Kidney (tissue), 13 donors: ENCODE measurements at regions not wholly inside any gene's neighbourhood (a gene's known extent, or its start where the extent isn't known, plus 50 kb on each side); places are given as distances from the start of the nearest gene placed in this dataset.

Experiments
- DNase-seq, 5 donors: peaks; one replicate each; pipeline ENCODE4 v3.0.0-alpha.2; 2013 to 2020
- FAIRE-seq: peaks from 2 replicates; lab custom pipeline; 2012; peaks lifted over from hg19 to GRCh38; lab: Jason Lieb, UNC
- H3K27ac ChIP-seq, 2 donors: one replicate each; pipeline ENCODE4 v1.7.0; 2013; ENCODE audit warnings: low read depth in 2 of 2, low read length in 2 of 2, inconsistent platforms in 1 of 2
- H3K27me3 ChIP-seq: one replicate; pipeline ENCODE4 v1.7.1; 2013; ENCODE audit warnings: low read length, inconsistent platforms; ENCODE audit not compliant: control insufficient read depth, insufficient read depth
- H3K36me3 ChIP-seq, 3 donors: one replicate each; pipeline versions ENCODE4 v1.7.0 to v1.7.1; 2013; ENCODE audit warnings: low read length in 3 of 3, control low read depth in 1 of 3, inconsistent platforms in 1 of 3; ENCODE audit not compliant: insufficient read depth in 3 of 3, control insufficient read depth in 2 of 3
- H3K4me1 ChIP-seq, 3 donors: one replicate each; pipeline versions ENCODE4 v1.7.0 to v1.7.1; 2013; ENCODE audit warnings: low read length in 3 of 3, inconsistent platforms in 1 of 3, low read depth in 1 of 3; ENCODE audit not compliant: control insufficient read depth in 2 of 3, insufficient read depth in 2 of 3
- H3K4me3 ChIP-seq, 3 donors: one replicate each; pipeline versions ENCODE4 v1.7.0 to v1.8.1; 2013; ENCODE audit warnings: low read length in 3 of 3, control low read depth in 1 of 3, inconsistent platforms in 1 of 3
- H3K9ac ChIP-seq, 3 donors: one replicate each; pipeline versions ENCODE4 v1.7.0 to v1.7.1; 2013; ENCODE audit warnings: low read length in 3 of 3, control low read depth in 1 of 3, inconsistent platforms in 1 of 3
- H3K9me3 ChIP-seq, 3 donors: one replicate each; pipeline versions ENCODE4 v1.7.0 to v1.7.1; 2013; ENCODE audit warnings: low read length in 3 of 3, control low read depth in 1 of 3, inconsistent platforms in 1 of 3; ENCODE audit not compliant: control insufficient read depth in 2 of 3, insufficient read depth in 1 of 3
- intact Hi-C: fragments of 100-400 bp; cut with DNase I; formaldehyde crosslinking; loops from one replicate; pipeline ENCODE4 v1.11.1; 2022
- TF ChIP-seq, protein P1 (sequence below): IDR thresholded peaks from 3 replicates; pipeline ENCODE4 v1.5.1; 2012; ENCODE audit warnings: mild to moderate bottlenecking, moderate library complexity, borderline replicate concordance; ENCODE audit not compliant: insufficient read depth; ENCODE audit errors: extremely low read depth
- donor health status: control.
- donor health status: control.
- donor health status: control.
- donor health status: control.
- donor health status: control.
- donor health status: DM: yes; HTN: yes; CAD: no.
- donor health status: Normal renal cell carcinoma (clear cell type).

DNA sequence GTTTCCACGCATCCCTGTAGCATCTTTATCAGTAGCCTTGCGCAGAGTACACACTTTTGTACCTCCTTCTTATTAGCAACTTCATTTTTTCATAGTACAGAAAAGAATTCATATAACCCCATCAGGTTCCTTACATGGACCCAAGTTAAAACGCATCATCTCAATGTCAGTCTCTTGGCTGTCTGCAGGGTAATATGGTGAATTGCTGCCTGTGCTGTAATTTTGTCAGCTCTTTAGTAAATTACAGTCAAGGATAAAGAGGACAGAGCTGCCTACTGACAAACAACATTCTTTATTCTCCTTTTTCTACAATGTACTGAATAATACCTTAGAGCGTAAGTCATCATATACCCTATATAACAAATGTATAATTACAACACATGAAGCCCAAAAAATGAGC, 222.5 kb downstream of the MRPL39 start:
- intact Hi-C loops = no loop called here
- no peak for FAIRE-seq
- no peaks in the 10 kb centered on the region for H3K4me1 ChIP-seq
- no peak overlapping the region for H3K27ac ChIP-seq
- no peak overlapping the region for H3K4me3 ChIP-seq
- no peak for DNase-seq
- H3K9me3 ChIP-seq = no peaks in the 10 kb centered on the region
- TF ChIP-seq, protein P1, sequence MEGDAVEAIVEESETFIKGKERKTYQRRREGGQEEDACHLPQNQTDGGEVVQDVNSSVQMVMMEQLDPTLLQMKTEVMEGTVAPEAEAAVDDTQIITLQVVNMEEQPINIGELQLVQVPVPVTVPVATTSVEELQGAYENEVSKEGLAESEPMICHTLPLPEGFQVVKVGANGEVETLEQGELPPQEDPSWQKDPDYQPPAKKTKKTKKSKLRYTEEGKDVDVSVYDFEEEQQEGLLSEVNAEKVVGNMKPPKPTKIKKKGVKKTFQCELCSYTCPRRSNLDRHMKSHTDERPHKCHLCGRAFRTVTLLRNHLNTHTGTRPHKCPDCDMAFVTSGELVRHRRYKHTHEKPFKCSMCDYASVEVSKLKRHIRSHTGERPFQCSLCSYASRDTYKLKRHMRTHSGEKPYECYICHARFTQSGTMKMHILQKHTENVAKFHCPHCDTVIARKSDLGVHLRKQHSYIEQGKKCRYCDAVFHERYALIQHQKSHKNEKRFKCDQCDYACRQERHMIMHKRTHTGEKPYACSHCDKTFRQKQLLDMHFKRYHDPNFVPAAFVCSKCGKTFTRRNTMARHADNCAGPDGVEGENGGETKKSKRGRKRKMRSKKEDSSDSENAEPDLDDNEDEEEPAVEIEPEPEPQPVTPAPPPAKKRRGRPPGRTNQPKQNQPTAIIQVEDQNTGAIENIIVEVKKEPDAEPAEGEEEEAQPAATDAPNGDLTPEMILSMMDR = no peak
- H3K36me3 ChIP-seq = no peaks in the 10 kb centered on the region
- H3K9ac ChIP-seq = no peak overlapping the region
- H3K27me3 ChIP-seq = no peaks in the 10 kb centered on the region

DNA sequence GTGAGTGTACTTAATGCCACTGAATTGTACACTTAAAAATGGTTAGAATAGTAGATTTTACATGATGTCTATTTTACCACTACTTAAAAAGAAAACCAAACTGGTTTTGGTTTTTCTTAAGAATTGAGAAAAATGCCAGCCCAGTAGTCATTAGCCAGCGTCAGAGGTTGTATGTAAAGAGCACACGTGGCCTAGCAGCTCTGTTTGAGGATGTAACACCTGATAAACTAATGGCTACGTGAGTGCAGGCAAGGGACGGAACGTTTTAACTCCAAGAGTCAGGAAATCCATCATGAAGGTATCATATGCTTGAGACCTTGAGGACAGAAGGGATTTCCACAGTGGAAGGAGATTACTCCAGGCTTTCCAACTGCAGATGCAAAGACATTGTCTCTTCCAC, 223.7 kb downstream of the MRPL39 start:
- no peaks in the 10 kb centered on the region for H3K4me1 ChIP-seq
- no peaks in the 10 kb centered on the region for H3K36me3 ChIP-seq
- no peak for DNase-seq
- no peak for FAIRE-seq
- H3K9me3 ChIP-seq = no peaks in the 10 kb centered on the region
- H3K27ac ChIP-seq = no peak overlapping the region
- no peak overlapping the region for H3K4me3 ChIP-seq
- TF ChIP-seq, protein P1 = no peak
- intact Hi-C loops = no loop called here
- H3K9ac ChIP-seq = no peak overlapping the region
- H3K27me3 ChIP-seq = no peaks in the 10 kb centered on the region

DNA sequence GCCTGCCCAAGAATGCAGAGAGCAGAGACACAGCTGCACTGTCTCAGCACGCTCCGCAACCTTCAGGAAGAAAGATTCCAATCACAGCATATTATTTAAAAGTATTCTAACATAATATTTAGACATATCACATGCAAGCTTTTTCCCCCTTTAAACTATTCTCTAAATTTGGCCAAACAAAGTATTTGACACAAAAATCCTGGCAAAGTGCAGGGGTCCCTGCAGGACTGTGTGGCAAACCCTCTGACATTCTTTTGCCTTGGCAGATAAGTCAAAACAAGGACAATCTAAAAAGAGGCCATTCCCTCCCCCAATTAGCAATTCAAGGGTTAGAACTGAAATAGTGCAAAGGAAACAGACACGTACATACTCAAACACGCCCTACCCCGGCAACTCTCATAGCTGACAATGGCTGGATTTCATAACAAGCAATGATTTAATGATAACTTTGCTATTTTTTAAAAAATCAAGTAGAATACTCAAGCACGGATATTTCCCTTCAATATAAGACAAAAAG, 225.3 kb downstream of the MRPL39 start:
- no peak overlapping the region for H3K4me3 ChIP-seq
- FAIRE-seq = no peak
- no peaks in the 10 kb centered on the region for H3K9me3 ChIP-seq
- no peak overlapping the region for H3K27ac ChIP-seq
- TF ChIP-seq, protein P1 = no peak
- H3K4me1 ChIP-seq = no peaks in the 10 kb centered on the region
- no peaks in the 10 kb centered on the region for H3K36me3 ChIP-seq
- no peaks in the 10 kb centered on the region for H3K27me3 ChIP-seq
- intact Hi-C loops = no loop called here
- no peak for DNase-seq
- H3K9ac ChIP-seq = no peak overlapping the region

DNA sequence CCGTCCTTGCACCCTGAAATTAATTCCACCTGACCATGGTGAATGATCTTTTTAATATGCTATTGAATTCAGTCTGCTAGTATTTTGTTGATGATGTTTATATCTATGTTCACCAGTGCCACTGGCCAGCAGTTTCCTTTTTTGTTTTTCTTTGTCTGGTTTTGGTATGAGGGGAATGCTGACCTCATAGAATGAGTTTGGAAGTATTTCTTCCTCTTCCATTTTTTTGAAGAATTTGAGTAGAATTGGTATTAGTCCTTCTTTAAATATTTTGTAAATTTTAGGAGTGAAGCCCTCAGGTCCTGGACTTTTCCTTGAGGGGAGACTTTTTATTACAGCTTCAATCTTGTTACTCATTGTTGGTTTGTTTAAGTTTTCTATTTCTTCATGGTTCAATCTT, 231.6 kb downstream of the MRPL39 start:
- no peak for DNase-seq
- Histone ChIP-seq H3K4me1 (peaks cover 0 to 5% (median 0%) of the 10 kb centered on the region in 3 donors), H3K27ac (no peak overlapping the region), H3K36me3 (no peaks in the 10 kb centered on the region), H3K27me3 (no peaks in the 10 kb centered on the region), H3K9me3 (no peaks in the 10 kb centered on the region), H3K4me3 (no peak overlapping the region), H3K9ac (no peak overlapping the region)
- no peak for FAIRE-seq
- intact Hi-C loops = no loop called here
- TF ChIP-seq, protein P1 = no peak
